Endothelial cell (in vitro differentiated cells): ENCODE measurements at regions not wholly inside any gene's neighbourhood (a gene's known extent, or its start where the extent isn't known, plus 50 kb on each side); places are given as distances from the start of the nearest gene placed in this dataset.

ENCODE experiments used
- DNase-seq: peaks from one replicate; pipeline ENCODE4 v3.0.0; 2021; ENCODE audit warnings: low spot score
- H3K27ac Mint-ChIP-seq: one replicate; pipeline ENCODE4 v1.8.0; 2021; ENCODE audit warnings: mixed read lengths, inconsistent platforms; ENCODE audit not compliant: unreplicated experiment
- H3K27me3 Mint-ChIP-seq: one replicate; pipeline ENCODE4 v1.8.0; 2021; ENCODE audit warnings: mild to moderate bottlenecking, moderate library complexity, mixed read lengths, inconsistent platforms; ENCODE audit not compliant: unreplicated experiment
- H3K36me3 Mint-ChIP-seq: one replicate; pipeline ENCODE4 v1.8.0; 2021; ENCODE audit warnings: mild to moderate bottlenecking, low read depth, mixed read lengths, inconsistent platforms; ENCODE audit not compliant: unreplicated experiment
- H3K4me1 Mint-ChIP-seq: one replicate; pipeline ENCODE4 v1.8.0; 2021; ENCODE audit warnings: mild to moderate bottlenecking, mixed read lengths, inconsistent platforms; ENCODE audit not compliant: unreplicated experiment
- H3K4me3 Mint-ChIP-seq: one replicate; pipeline ENCODE4 v1.8.0; 2021; ENCODE audit warnings: mild to moderate bottlenecking, mixed read lengths, inconsistent platforms; ENCODE audit not compliant: unreplicated experiment
- H3K9me3 Mint-ChIP-seq: one replicate; pipeline ENCODE4 v1.8.0; 2021; ENCODE audit warnings: mixed read lengths, inconsistent platforms; ENCODE audit not compliant: unreplicated experiment
- CTCF ChIP-seq: fragments of 200-600 bp; sonication (generic); IDR thresholded peaks from one replicate; pipeline ENCODE4 v1.5.0; 2021; ENCODE audit warnings: antibody characterized with exemption; ENCODE audit not compliant: unreplicated experiment

GRCh38 chr3:66113542-66113941 is 74.8 kb upstream of the MAGI1 start:
- H3K4me1 Mint-ChIP-seq: peaks cover 30% of the 10 kb centered on the region
- DNase-seq: no peak
- no peaks in the 10 kb centered on the region for H3K9me3 Mint-ChIP-seq
- H3K36me3 Mint-ChIP-seq: no peaks in the 10 kb centered on the region
- peaks cover 5% of the 10 kb centered on the region for H3K27me3 Mint-ChIP-seq
- H3K27ac Mint-ChIP-seq: no peak overlapping the region
- no peak for TF ChIP-seq CTCF
- no peak overlapping the region for H3K4me3 Mint-ChIP-seq

- H3K36me3 Mint-ChIP-seq: no peaks in the 10 kb centered on the region
- H3K4me1 Mint-ChIP-seq: peaks cover 32% of the 10 kb centered on the region
- peak; percentile 61 for DNase-seq
- H3K4me3 Mint-ChIP-seq: no peak overlapping the region
- peak overlapping the region; percentile 97 for H3K27ac Mint-ChIP-seq
- H3K27me3 Mint-ChIP-seq: peaks cover 5% of the 10 kb centered on the region
- TF ChIP-seq CTCF: no peak
- H3K9me3 Mint-ChIP-seq: no peaks in the 10 kb centered on the region
Observed at GRCh38 chr3:66110840-66111239, 72.1 kb upstream of the MAGI1 start.

- TF ChIP-seq CTCF: no peak
- DNase-seq: no peak
- H3K27ac Mint-ChIP-seq: no peak overlapping the region
- H3K27me3 Mint-ChIP-seq: peaks cover 5% of the 10 kb centered on the region
- H3K4me1 Mint-ChIP-seq: peaks cover 27% of the 10 kb centered on the region
- H3K9me3 Mint-ChIP-seq: no peaks in the 10 kb centered on the region
- no peak overlapping the region for H3K4me3 Mint-ChIP-seq
- no peaks in the 10 kb centered on the region for H3K36me3 Mint-ChIP-seq
Observed at GRCh38 chr3:66107855-66108254, 69.1 kb upstream of the MAGI1 start.

DNA sequence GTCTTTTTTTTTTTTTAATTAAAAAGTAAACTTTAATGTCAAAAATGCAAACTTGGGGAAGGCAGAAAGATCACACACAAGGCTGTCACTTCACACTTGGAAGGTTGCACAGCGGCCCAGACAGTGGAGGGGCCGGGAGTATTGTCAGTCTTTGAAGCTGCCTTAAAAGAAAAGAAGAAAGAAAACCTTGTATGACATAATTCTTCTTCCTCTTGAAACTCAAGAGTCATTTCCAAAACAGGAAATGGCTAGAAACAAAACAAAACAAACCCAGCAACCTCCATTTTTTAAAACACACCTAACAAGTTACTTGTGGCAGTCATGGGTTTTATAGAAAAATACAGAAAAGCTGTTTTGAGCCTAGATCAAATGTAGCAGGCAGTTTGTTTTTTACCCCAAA is 68.1 kb upstream of the MAGI1 start:
- TF ChIP-seq CTCF: no peak
- H3K36me3 Mint-ChIP-seq: no peaks in the 10 kb centered on the region
- no peak for DNase-seq
- H3K27me3 Mint-ChIP-seq: peaks cover 5% of the 10 kb centered on the region
- peak overlapping the region; percentile 92 for H3K27ac Mint-ChIP-seq
- H3K9me3 Mint-ChIP-seq: no peaks in the 10 kb centered on the region
- H3K4me3 Mint-ChIP-seq: no peak overlapping the region
- H3K4me1 Mint-ChIP-seq: peaks cover 29% of the 10 kb centered on the region

- H3K4me3 Mint-ChIP-seq: no peak overlapping the region
- H3K36me3 Mint-ChIP-seq: no peaks in the 10 kb centered on the region
- H3K4me1 Mint-ChIP-seq: peaks cover 14% of the 10 kb centered on the region
- no peaks in the 10 kb centered on the region for H3K27me3 Mint-ChIP-seq
- H3K9me3 Mint-ChIP-seq: no peaks in the 10 kb centered on the region
- no peak for DNase-seq
- peak overlapping the region; percentile 2 for H3K27ac Mint-ChIP-seq
- TF ChIP-seq CTCF: no peak
Observed at GRCh38 chr3:66104535-66104934, 65.8 kb upstream of the MAGI1 start.
